ENCODE measurements at regions not wholly inside any gene's neighbourhood (a gene's known extent, or its start where the extent isn't known, plus 50 kb on each side); places are given as distances from the start of the nearest gene placed in this dataset.

DNA sequence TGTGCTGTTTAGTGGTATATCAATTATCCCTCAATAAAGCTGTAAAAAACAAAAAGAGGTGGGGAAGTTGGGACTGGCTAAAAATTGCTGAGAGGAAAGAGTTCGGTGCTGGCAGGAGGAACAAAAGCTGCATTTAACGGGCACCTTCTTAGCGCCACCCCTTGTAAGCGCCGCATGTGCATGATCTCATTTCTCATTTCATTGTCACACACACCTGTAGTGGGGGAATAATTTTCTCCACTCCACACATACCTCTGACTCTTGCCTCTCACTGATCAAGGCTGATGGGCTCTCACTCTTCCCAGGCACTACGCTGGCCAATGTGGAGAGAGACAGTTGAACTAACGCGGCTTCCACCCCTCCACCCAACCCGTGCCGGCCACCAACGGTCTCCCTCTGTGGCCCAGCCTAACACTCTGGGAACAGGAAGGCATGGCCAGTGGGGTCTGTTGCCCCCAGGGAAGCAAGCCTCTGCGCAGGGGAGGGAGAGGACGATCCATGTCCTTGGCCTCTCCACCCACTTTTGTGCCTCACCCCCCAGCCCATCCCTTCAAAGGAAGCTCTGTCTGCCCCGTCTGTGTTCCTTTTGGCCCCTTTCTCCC, 186.7 kb upstream of the SYT13 start:
- no peak for DNase-seq
- H3K4me1 ChIP-seq = no peaks in the 10 kb centered on the region
- ATAC-seq = no peak
- in situ Hi-C loops (cut with MboI; ENCODE audit: low sequenced_read_pairs in 4 of 4) (no loop called here), intact Hi-C loops (cut with DNase I; ENCODE audit: low total_unique reads) (no loop called here)
- no peak overlapping the region for H3K4me3 ChIP-seq
- no peaks in the 10 kb centered on the region for H3K36me3 ChIP-seq
- H3K9me3 ChIP-seq = no peaks in the 10 kb centered on the region
- TF ChIP-seq, protein P1, sequence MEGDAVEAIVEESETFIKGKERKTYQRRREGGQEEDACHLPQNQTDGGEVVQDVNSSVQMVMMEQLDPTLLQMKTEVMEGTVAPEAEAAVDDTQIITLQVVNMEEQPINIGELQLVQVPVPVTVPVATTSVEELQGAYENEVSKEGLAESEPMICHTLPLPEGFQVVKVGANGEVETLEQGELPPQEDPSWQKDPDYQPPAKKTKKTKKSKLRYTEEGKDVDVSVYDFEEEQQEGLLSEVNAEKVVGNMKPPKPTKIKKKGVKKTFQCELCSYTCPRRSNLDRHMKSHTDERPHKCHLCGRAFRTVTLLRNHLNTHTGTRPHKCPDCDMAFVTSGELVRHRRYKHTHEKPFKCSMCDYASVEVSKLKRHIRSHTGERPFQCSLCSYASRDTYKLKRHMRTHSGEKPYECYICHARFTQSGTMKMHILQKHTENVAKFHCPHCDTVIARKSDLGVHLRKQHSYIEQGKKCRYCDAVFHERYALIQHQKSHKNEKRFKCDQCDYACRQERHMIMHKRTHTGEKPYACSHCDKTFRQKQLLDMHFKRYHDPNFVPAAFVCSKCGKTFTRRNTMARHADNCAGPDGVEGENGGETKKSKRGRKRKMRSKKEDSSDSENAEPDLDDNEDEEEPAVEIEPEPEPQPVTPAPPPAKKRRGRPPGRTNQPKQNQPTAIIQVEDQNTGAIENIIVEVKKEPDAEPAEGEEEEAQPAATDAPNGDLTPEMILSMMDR (IDR thresholded peaks at IDR 0.05 in 4 of 5, conservative IDR thresholded peaks at IDR 0.05 in 1 of 5) = no peak
- no peak for TF ChIP-seq POLR2A (IDR thresholded peaks at IDR 0.05)
- H3K27me3 ChIP-seq = no peaks in the 10 kb centered on the region
- no peak overlapping the region for H3K27ac ChIP-seq

DNA sequence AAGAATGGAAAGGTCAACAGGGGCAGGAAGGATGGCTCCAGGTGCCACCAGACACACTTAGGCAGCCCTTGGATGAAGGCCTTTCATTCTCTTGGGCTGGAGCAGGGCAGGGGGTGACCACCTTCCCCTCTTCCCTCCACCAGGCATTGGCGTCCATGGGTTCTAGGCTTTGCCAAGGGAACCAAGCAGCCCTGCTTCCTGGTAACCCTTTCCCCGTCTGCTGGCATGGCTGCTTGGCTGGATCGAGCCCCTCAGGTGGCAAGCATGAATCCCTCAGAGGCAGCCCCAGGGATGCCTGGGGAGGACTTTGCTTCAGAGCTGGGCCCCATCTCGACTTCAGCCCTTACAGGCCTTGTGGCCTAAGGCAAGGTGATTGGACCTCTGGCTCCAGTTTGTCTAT, 185.1 kb upstream of the SYT13 start:
- intact Hi-C loops (cut with DNase I; ENCODE audit: low total_unique reads) = no loop called here
- DNase-seq = no peak
- in situ Hi-C loops (cut with MboI; ENCODE audit: low sequenced_read_pairs in 4 of 4) = no loop called here

DNA sequence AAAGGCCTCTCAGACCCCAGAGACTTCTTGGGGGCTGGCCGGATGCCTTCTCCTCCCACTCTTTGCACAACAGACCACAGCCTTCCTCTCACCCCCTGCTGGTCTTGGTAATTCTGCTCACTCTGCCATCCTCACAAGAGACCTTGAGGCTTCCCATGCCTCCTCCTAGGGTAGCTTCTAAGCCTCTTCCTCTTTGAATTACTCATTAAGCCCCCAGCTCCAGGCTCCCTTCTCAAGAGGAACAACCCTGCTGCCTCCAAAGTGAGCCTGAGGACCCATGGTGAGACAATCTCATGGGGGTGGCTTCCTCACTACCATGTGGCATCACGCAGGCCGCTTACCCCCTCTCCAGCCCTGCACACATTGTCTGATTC, 184.6 kb upstream of the SYT13 start:
- ATAC-seq (no peak), DNase-seq (no peak)
- Histone ChIP-seq H3K36me3 (no peaks in the 10 kb centered on the region), H3K27me3 (no peaks in the 10 kb centered on the region), H3K27ac (no peak overlapping the region), H3K4me3 (no peak overlapping the region), H3K9me3 (no peaks in the 10 kb centered on the region), H3K4me1 (no peaks in the 10 kb centered on the region)
- TF ChIP-seq, protein P1 (IDR thresholded peaks at IDR 0.05 in 4 of 5, conservative IDR thresholded peaks at IDR 0.05 in 1 of 5) = no peak
- TF ChIP-seq POLR2A (IDR thresholded peaks at IDR 0.05) = no peak
- in situ Hi-C loops (cut with MboI; ENCODE audit: low sequenced_read_pairs in 4 of 4) = no loop called here
- intact Hi-C loops (cut with DNase I; ENCODE audit: low total_unique reads) = no loop called here

More for the DNA sequence above, 185.1 kb upstream of the SYT13 start:
- Histone ChIP-seq H3K27ac (no peak overlapping the region), H3K4me1 (no peaks in the 10 kb centered on the region), H3K9me3 (no peaks in the 10 kb centered on the region), H3K36me3 (no peaks in the 10 kb centered on the region), H3K27me3 (no peaks in the 10 kb centered on the region), H3K4me3 (no peak overlapping the region)
- TF ChIP-seq, protein P1 (IDR thresholded peaks at IDR 0.05 in 4 of 5, conservative IDR thresholded peaks at IDR 0.05 in 1 of 5) = no peak
- no peak for TF ChIP-seq POLR2A (IDR thresholded peaks at IDR 0.05)
- no peak for ATAC-seq

DNA sequence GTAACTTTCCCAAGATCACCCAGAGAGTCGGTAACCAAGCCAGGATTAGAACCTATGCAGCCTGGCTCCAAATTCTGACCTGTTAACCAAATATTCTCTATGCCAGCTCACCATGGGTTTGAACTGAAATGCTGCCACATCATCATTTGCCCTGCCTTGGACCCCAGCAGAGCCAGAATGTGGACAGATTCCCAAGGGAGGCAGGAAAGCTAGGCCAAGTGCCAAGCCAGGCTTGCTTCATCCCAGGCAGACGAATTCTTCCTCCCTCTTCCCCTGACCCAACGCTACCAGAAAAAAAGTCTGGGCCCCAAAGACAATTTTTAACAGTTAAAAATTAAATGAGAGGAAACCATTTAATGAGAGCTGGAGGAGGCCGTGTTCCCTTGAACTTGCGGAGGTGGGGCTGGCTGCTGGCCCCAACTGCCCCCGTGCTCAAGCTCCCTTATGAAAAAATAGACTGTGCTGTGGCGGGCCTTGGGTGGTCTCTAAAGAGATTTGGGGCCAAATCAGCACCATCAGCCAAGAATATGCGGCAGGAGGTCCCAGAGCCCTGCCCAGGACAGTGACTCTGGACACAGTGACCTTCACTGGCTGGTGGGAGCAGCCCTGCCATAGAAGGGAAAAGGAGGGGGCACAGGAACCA, 184.1 kb upstream of the SYT13 start:
- in situ Hi-C loops (cut with MboI; ENCODE audit: low sequenced_read_pairs in 4 of 4) (no loop called here), intact Hi-C loops (cut with DNase I; ENCODE audit: low total_unique reads) (no loop called here)
- DNase-seq (no peak), ATAC-seq (no peak)
- H3K27me3 ChIP-seq = no peaks in the 10 kb centered on the region
- H3K36me3 ChIP-seq = no peaks in the 10 kb centered on the region
- H3K27ac ChIP-seq = no peak overlapping the region
- H3K4me3 ChIP-seq = no peak overlapping the region
- TF ChIP-seq, protein P1 (IDR thresholded peaks at IDR 0.05 in 4 of 5, conservative IDR thresholded peaks at IDR 0.05 in 1 of 5) = no peak
- TF ChIP-seq POLR2A (IDR thresholded peaks at IDR 0.05) = no peak
- no peaks in the 10 kb centered on the region for H3K4me1 ChIP-seq
- H3K9me3 ChIP-seq = no peaks in the 10 kb centered on the region
